Mammary epithelial cell (primary cell): ENCODE measurements at regions not wholly inside any gene's neighbourhood (a gene's known extent, or its start where the extent isn't known, plus 50 kb on each side); places are given as distances from the start of the nearest gene placed in this dataset.

Experiments used
- CTCF ChIP-seq, 2 donors: IDR thresholded peaks in 1 of 2; conservative IDR thresholded peaks in 1 of 2; 2 replicates each; pipeline ENCODE4 v1.5.1; 2011 to 2012; ENCODE audit warnings: inconsistent platforms in 2 of 2, low read length in 2 of 2, mild to moderate bottlenecking in 2 of 2, control low read depth in 1 of 2, low read depth in 1 of 2; ENCODE audit not compliant: insufficient read depth in 1 of 2; ENCODE audit errors: extremely low read depth in 1 of 2
- EZH2 ChIP-seq: IDR thresholded peaks from 2 replicates; pipeline ENCODE4 v1.6.1; 2012; ENCODE audit warnings: low read length, inconsistent platforms, borderline replicate concordance

GRCh38 chr18:22106536-22107292 is 62.7 kb upstream of the GATA6 start:
- TF ChIP-seq CTCF (conservative IDR thresholded peaks at IDR 0.05 in 1 of 2, IDR thresholded peaks at IDR 0.05 in 1 of 2; ENCODE audit: extremely low read depth in 1 of 2, insufficient read depth in 1 of 2, low read depth in 1 of 2, low read length in 2 of 2): no peak
- no peak for TF ChIP-seq EZH2
